ENCODE measurements at regions not wholly inside any gene's neighbourhood (a gene's known extent, or its start where the extent isn't known, plus 50 kb on each side); places are given as distances from the start of the nearest gene placed in this dataset.
A peak's percentile ranks its signal among the peaks of the same experiment; 100 is the strongest.

- no peak for DNase-seq
- H3K36me3 ChIP-seq (replicated peaks in 1 of 2): no peaks in the 10 kb centered on the region
- no peak for TF ChIP-seq POLR2A (IDR thresholded peaks at IDR 0.05)
- TF ChIP-seq CTCF (IDR thresholded peaks at IDR 0.05): no peak
- peaks cover 0 to 10% of the 10 kb centered on the region in 2 donors for H3K4me1 ChIP-seq (replicated peaks in 1 of 2)
- intact Hi-C loops (cut with DNase I): no loop called here
- no peaks in the 10 kb centered on the region for H3K27me3 ChIP-seq
- 27 to 31% (median 29%) methylated on average over 1 of the region's 1 CpG for WGBS, 4 donors
- no peak overlapping the region for H3K27ac ChIP-seq
- H3K9me3 ChIP-seq (replicated peaks in 1 of 3): no peaks in the 10 kb centered on the region
- no peak overlapping the region for H3K4me3 ChIP-seq
Measured at GRCh38 chr18:57908092-57908491, 105.0 kb upstream of the ATP8B1 start.

- H3K4me3 ChIP-seq: no peak overlapping the region
- intact Hi-C loops (cut with DNase I): no loop called here
- peaks cover 0 to 10% of the 10 kb centered on the region in 2 donors for H3K4me1 ChIP-seq (replicated peaks in 1 of 2)
- DNase-seq: peak in 2 of 7 donors; percentile 21 to 41
- no peaks in the 10 kb centered on the region for H3K9me3 ChIP-seq (replicated peaks in 1 of 3)
- 57 to 63% (median 60%) methylated on average over 4 of the region's 4 CpGs for WGBS, 4 donors
- TF ChIP-seq CTCF (IDR thresholded peaks at IDR 0.05): no peak
- TF ChIP-seq POLR2A (IDR thresholded peaks at IDR 0.05): no peak
- H3K36me3 ChIP-seq (replicated peaks in 1 of 2): no peaks in the 10 kb centered on the region
- H3K27ac ChIP-seq: no peak overlapping the region
- no peaks in the 10 kb centered on the region for H3K27me3 ChIP-seq
Measured at GRCh38 chr18:57907550-57907949, 104.4 kb upstream of the ATP8B1 start.

GRCh38 chr18:57906852-57907251, 103.7 kb upstream of the ATP8B1 start:
- TF ChIP-seq CTCF (IDR thresholded peaks at IDR 0.05) (no peak), POLR2A (IDR thresholded peaks at IDR 0.05) (no peak)
- H3K27ac ChIP-seq: no peak overlapping the region
- no peaks in the 10 kb centered on the region for H3K27me3 ChIP-seq
- intact Hi-C loops (cut with DNase I): no loop called here
- H3K36me3 ChIP-seq (replicated peaks in 1 of 2): no peaks in the 10 kb centered on the region
- WGBS, 4 donors: 90 to 95% (median 92%) methylated on average over 5 of the region's 5 CpGs
- H3K9me3 ChIP-seq (replicated peaks in 1 of 3): no peaks in the 10 kb centered on the region
- H3K4me1 ChIP-seq (replicated peaks in 1 of 2): peaks cover 0 to 10% of the 10 kb centered on the region in 2 donors
- no peak overlapping the region for H3K4me3 ChIP-seq
- no peak for DNase-seq

GRCh38 chr18:57904535-57904934, 101.4 kb upstream of the ATP8B1 start:
- no peak for TF ChIP-seq POLR2A (IDR thresholded peaks at IDR 0.05)
- TF ChIP-seq CTCF (IDR thresholded peaks at IDR 0.05): no peak
- no peak for DNase-seq
- Histone ChIP-seq H3K27me3 (no peaks in the 10 kb centered on the region), H3K36me3 (replicated peaks in 1 of 2) (no peaks in the 10 kb centered on the region), H3K4me1 (replicated peaks in 1 of 2) (peaks cover 0 to 10% of the 10 kb centered on the region in 2 donors), H3K9me3 (replicated peaks in 1 of 3) (no peaks in the 10 kb centered on the region), H3K4me3 (no peak overlapping the region), H3K27ac (no peak overlapping the region)
- intact Hi-C loops (cut with DNase I): no loop called here
